M059J (cell line): ENCODE measurements at regions not wholly inside any gene's neighbourhood (a gene's known extent, or its start where the extent isn't known, plus 50 kb on each side); places are given as distances from the start of the nearest gene placed in this dataset.
"Not testable (repeated sequence)": the region's sequence is repeated elsewhere in the genome, so short reads cannot be mapped to it uniquely, and the experiment has no call there.

ENCODE experiments used
- DNase-seq: peaks from one replicate; pipeline ENCODE4 v3.0.0-alpha.2; 2012; ENCODE audit warnings: low read depth

GRCh38 chr17:14736631-14737030 lies 435.8 kb downstream of the HS3ST3B1 start:
- no peak for DNase-seq

DNA sequence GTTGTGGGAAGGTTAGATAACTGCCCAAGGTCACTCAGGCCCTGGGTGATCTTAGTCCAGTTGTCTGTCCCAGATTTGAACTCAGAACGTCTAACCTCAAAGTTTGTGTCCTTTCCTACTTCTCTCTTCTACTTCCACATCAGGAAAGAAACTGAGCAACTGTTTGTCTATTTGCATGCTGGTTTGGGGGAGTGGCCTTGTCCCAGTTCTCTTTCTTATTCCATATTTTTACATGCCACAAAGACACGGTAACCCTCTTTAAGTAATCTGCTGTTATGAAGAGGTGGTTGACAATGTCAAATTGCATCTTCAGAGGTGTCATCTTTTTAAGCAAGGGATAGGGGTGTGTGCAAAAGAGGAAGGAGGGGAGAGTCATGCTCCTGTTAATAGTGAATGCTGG lies 432.5 kb downstream of the HS3ST3B1 start:
- DNase-seq, result no peak

- no peak for DNase-seq
Measured at GRCh38 chr17:14732211-14732610, 431.3 kb downstream of the HS3ST3B1 start.

DNA sequence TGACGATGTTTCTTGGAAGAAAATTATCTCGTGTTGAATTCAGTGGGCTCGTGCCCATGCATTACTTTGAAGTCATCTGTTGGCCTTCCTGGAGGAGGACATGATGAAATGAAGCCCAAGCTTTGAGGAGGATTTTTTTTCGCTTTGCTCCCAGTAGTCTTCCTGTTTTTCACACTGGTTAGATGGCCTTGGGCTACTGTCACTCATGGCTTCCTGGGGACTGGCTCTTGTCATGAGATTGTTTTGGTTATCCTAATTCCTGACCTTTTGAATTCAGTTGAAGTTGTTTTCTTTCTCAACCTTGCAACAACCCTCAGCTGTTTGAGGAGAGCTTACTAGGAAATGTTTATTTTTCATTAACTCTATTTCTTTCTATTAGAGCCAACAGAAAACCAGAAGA lies 430.7 kb downstream of the HS3ST3B1 start:
- DNase-seq, result peak; percentile 49

GRCh38 chr17:14730821-14731220 lies 429.9 kb downstream of the HS3ST3B1 start:
- peak; percentile 40 for DNase-seq

DNA sequence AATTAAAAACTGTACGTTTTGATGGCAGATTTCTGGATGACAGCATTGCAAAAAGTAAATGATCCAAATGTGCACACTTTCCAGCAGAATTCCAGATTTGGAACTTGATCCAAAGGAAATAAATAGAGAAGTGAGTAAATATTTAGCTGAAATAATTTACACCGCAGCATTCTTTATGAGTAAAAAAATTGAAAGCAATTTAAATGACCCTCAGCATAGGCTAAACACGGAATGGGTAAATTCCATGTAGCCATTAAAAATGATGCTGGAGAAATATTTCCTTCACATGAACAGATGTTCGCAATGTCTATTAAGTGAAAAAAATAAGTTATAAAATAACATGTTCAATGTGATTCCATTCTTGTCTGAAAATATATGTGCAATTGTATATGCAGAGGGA lies 424.8 kb downstream of the HS3ST3B1 start:
- no peak for DNase-seq

GRCh38 chr17:14724770-14725169 lies 423.9 kb downstream of the HS3ST3B1 start:
- no peak for DNase-seq

DNA sequence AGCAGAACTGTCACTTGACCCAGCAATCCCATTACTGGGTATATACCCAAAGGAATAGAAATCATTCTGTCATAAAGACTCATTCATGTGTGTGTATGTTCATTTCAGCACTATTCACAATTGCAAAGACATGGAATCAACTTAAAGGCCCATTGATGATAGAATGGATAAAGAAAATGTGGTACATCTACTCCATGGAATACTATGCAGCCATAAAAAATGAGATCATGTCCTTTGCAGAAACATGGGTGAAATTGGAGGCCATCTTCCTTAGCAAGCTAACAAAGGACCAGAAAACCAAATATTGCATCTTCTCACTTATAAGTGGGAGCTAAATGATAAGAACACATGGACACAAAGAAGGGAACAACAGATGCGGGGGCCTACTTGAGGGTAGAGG lies 422.5 kb downstream of the HS3ST3B1 start:
- not testable (repeated sequence) for DNase-seq

DNA sequence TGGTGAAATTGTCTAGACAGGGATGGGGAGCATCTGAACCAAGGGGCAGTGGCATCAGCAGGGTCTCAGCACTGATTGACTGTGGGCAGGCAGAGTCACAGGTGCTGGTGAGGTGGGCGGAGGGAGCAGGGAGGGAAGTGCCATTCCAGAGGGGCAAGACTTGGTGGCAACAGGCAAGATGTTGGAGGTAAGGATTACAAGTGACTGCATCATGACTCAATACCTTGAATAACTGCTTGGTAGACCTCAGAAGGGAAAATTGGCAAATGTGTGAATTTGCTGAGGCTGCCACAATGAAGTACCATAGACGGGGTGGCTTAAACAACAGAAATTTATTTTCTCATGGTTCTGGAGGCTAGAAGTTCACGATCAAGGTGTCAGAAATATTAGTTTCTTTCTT lies 419.1 kb downstream of the HS3ST3B1 start:
- no peak for DNase-seq

GRCh38 chr17:14717859-14718258 lies 417.0 kb downstream of the HS3ST3B1 start:
- DNase-seq, result no peak

DNA sequence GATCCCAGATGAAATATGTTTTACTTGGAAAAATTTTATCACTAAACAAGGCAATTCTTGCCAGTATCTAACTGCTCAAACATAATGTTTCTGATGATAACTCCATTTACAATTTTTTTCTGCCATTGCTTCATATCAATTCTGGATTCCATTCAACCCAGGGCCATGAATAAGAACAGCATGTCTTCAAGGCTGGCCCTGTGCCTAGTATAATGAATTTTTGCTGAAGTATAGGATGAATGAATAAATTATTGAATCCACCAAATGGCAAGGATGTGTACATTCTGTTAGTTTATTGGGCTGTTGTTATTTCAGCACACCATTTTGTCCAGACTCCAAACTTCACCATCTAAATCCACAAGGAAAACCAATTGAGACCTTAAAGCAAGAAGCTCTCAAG lies 414.7 kb downstream of the HS3ST3B1 start:
- no peak for DNase-seq

DNA sequence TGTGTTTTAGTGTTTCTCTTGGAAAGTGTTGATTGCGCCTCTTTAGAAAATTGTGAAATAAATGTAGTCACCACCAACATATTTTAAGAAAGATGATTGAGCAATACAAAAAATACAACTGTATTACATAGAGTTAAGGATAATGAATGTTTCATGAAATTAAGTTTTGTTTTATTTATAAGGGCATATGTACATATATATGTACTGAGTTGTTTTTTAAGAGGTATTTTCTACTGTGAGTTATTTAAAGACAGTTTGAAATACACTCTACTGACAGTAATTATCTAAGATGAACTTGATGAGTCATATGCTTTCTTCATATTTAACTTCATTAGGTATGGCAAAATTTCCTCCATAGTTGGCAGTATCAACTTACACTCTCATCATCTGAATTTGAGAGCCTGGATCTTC lies 411.7 kb downstream of the HS3ST3B1 start:
- DNase-seq, result no peak

- DNase-seq, result no peak
Measured at GRCh38 chr17:14704121-14704520, 403.2 kb downstream of the HS3ST3B1 start.

DNA sequence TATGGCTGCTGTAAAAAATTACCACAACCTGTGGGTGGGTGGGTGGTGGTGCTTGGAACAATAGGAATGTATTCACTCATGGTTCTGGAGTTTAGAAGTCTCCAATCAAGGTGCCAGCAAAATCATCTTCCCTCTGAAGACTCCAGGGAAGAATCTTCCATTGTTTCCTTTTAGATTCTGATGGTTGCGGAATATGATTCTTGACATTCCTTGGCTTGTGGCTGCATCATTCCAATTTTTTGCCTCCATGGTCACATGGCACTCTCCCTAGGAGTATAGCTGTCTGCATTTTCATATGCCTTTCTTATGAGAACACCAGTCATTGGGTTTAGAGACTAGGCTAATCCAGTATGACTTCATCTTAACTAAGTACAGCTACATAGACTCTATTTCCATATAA lies 401.0 kb downstream of the HS3ST3B1 start:
- DNase-seq, result no peak

- DNase-seq, result no peak
Measured at GRCh38 chr17:14699574-14700185, 398.8 kb downstream of the HS3ST3B1 start.

DNA sequence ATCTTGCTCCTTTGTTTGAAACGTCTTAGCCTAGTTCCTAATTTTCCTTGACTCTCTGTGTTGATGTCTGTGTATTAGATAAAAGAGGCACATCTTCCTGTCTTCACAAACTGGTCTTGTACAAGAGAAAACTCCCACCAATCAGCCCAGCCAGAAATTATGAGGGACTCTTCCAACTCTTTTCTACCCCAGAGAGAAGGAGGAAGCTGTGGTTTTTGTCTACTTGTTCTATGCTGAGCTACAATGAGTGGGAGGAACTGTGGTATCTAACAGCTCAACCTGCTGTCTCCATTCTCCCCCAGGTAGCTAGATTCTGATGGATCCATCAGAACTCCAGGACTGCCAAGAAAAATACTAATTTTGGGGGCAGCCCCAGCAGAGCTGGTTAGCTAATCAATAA lies 392.5 kb downstream of the HS3ST3B1 start:
- no peak for DNase-seq

DNA sequence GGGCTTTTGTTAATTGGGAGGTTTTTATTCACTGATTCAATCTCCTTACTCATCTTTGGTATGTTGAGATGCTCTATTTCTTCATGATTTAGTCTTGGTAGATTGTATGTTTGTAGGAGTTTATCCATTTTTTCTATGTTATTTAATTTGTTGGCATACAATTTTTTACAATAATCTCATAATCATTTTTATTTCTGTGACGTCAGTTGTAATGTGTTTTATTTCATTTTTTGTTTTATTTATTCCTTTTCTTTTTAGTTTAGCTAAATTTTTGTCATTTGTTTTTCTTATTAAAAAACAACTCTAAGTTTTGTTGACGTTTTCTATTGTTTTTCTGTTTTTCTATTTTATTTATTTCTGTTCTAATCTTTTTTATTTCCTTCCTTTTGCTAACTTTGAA lies 389.8 kb downstream of the HS3ST3B1 start:
- no peak for DNase-seq

- no peak for DNase-seq
Measured at GRCh38 chr17:14688134-14688533, 387.3 kb downstream of the HS3ST3B1 start.

DNA sequence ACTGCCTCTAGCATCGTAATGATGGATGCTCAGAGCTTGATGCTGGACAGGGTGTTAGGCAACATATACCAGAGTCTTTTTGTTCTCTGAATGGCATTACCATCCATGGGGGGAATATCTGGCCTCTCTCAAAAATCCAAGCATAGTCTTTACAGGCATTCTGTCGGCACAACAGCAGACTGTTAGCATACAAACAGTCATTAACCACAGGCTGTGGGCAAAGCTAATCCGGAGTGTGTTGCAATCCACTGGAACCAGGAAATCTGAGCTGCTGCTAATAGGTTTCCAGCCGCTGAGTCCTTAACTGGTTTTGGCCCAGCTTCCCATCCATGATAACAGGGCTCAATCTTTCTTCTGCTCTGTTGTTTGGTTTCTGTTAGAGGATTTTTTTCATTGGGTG lies 371.9 kb downstream of the HS3ST3B1 start:
- peak; percentile 32 for DNase-seq

- no peak for DNase-seq
Measured at GRCh38 chr17:14670861-14671260, 370.0 kb downstream of the HS3ST3B1 start.

DNA sequence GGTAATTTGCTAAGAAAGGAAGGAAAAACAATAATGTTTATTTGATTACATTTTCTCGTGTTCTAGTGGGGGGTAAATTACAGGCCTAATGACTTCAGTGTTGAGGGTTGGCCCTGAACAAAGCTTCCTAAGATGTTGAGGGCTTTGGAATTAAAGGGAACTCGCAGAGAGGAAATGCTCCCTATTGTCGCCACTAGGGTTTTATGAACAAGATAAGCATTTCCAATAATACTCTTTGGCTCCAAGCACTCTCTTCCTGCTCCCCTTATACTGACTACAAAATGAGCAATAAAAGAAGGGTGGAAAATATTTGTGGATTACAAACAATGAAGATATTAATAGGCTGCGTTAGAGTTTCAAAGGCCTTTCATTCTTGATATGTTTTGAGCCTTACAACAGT lies 363.6 kb downstream of the HS3ST3B1 start:
- no peak for DNase-seq

DNA sequence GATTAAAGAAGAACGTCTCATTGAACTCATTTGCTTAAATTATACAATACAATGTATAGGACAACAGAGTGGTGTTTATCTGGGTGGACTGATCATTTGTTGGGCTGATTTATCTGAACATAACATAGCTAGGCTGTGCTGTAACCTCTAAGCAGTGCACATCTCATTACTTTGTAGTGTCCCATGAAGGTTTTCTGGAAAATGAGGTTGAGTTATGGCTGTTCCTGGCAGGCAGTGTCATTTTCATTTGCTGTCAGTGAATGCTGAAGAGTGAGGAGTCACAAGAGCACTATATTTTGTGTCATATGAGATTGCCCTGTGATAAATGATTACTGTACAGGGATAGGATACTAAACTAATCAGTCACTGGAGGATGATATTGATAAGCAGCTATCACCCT lies 340.2 kb downstream of the HS3ST3B1 start:
- DNase-seq, result no peak

GRCh38 chr17:14637260-14637659 lies 336.4 kb downstream of the HS3ST3B1 start:
- no peak for DNase-seq

- DNase-seq, result no peak
Measured at GRCh38 chr17:14630621-14631020, 329.7 kb downstream of the HS3ST3B1 start.
